Pancreas (tissue), 10 donors: ENCODE measurements at regions not wholly inside any gene's neighbourhood (a gene's known extent, or its start where the extent isn't known, plus 50 kb on each side); places are given as distances from the start of the nearest gene placed in this dataset.
A peak's percentile ranks its signal among the peaks of the same experiment; 100 is the strongest.

Experiments
- ATAC-seq, 4 donors: fragments of 200-7000 bp; cut with Tn5 transposase; one replicate each; pipeline versions ENCODE4 v1.8.0 to v1.9.1; 2020; ENCODE audit warnings: mild to moderate bottlenecking in 4 of 4, moderate library complexity in 4 of 4
- DNase-seq, 6 donors: peaks; one replicate each; pipeline ENCODE4 v3.0.0-alpha.2; 2020
- FAIRE-seq: peaks from 2 replicates; lab custom pipeline; 2012; peaks lifted over from hg19 to GRCh38; lab: Jason Lieb, UNC
- H3K27ac ChIP-seq, 4 donors: fragments of 200-600 bp; sonication (generic); 1 replicate in 3 of 4; 2 replicates in 1 of 4; pipeline versions ENCODE4 v1.5.0 to v1.8.0; 2020
- H3K27me3 ChIP-seq, 4 donors: fragments of 200-600 bp; one replicate each; pipeline ENCODE4 v1.8.0; 2021
- H3K36me3 ChIP-seq, 3 donors: fragments of 200-600 bp; sonication (generic) in 1 of 3; one replicate each; pipeline versions ENCODE4 v1.5.0 to v1.8.0; 2020 to 2021
- H3K4me1 ChIP-seq, 3 donors: fragments of 200-600 bp; one replicate each; pipeline ENCODE4 v1.8.0; 2021
- H3K4me3 ChIP-seq, 4 donors: fragments of 200-600 bp; sonication (generic) in 2 of 4; one replicate each; pipeline versions ENCODE4 v1.5.0 to v1.8.0; 2020 to 2021
- H3K9me3 ChIP-seq, 4 donors: fragments of 200-600 bp; one replicate each; pipeline ENCODE4 v1.8.0; 2021
- CTCF ChIP-seq, 4 donors: fragments of 200-600 bp; sonication (generic) in 3 of 4; IDR thresholded peaks; one replicate each; pipeline versions ENCODE4 v1.5.0 to v1.8.0; 2021; ENCODE audit warnings: antibody characterized with exemption in 4 of 4
- WGBS, 2 donors: extraction: QIAGEN DNeasy Blood & Tissue Kit; methylation state at CpG; one replicate each; pipeline ENCODE4 v1.1.7; 2013; 5-methylcytosine and 5-hydroxymethylcytosine counted together
- intact Hi-C, 3 donors: fragments of 100-400 bp; cut with DNase I; formaldehyde crosslinking; loops; one replicate each; pipeline versions ENCODE4 v1.11.1 to v1.14.2; 2022
- donor health status: healthy with polysubstance abuse.
- donor health status: DM: no; HTN: no; CAD: no; lungs with moderate emphysema.
- donor health status: DM: no; HTN: no; CAD: no.
- donor health status: control.
- donor health status: control.
- donor health status: Bipolar disorder and iron deficiency.
- donor health status: DM: yes; HTN: yes; CAD: no.
- donor health status: DM: no; HTN: no; CAD: no.
- donor health status: DM: no; HTN: no; CAD: no.
- donor health status: DM: yes; HTN: yes; CAD: no.

DNA sequence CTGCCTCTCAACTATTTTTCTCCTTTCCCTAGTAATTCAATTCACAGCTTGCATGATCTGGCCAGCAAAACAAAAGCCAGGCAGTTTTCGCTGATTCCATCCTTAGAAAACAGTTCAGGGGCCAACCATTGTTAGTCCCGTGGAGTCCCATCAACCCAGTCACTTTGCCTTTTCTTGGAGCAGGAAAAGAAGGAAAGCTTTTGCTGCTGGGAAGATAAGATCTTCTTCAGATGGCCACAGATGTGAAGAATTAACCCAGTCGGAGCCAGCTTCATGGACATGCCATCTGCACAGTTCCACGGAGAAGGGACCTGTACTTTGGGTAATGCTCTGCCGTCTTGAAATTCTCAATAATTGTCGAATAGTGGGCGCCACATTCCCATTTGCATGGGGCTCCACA is 76.9 kb upstream of the TSHZ2 start:
- Histone ChIP-seq H3K27me3 (no peaks in the 10 kb centered on the region), H3K36me3 (no peaks in the 10 kb centered on the region), H3K4me1 (no peaks in the 10 kb centered on the region), H3K4me3 (no peak overlapping the region), H3K27ac (no peak overlapping the region), H3K9me3 (no peaks in the 10 kb centered on the region)
- no peak for TF ChIP-seq CTCF (IDR thresholded peaks at IDR 0.05)
- FAIRE-seq (no peak), DNase-seq (no peak), ATAC-seq (no peak)
- WGBS, 2 donors, result 77 to 79% methylated on average over 7 of the region's 7 CpGs
- intact Hi-C loops, result no loop called here

DNA sequence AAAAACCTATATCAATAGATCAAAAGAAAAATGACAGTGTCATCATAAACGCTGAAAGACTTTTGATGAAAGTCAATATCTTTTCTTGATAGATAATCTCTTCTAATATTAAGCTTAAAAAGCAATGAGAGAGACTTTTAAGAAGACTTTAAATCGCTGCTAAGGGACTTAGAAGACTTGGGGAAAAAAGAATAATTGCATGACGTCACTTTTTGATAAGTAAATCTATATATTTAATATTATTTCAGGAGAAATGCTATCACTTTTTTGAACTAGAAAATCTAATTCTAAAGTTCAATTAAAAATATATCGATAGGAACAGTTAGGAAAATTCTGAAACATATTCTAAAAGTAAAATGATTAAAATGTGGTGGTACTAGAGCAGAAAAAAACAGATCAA is 78.7 kb upstream of the TSHZ2 start:
- H3K36me3 ChIP-seq, result no peaks in the 10 kb centered on the region
- no peak overlapping the region for H3K27ac ChIP-seq
- ATAC-seq (no peak), DNase-seq (no peak), FAIRE-seq (no peak)
- H3K4me3 ChIP-seq, result no peak overlapping the region
- no peaks in the 10 kb centered on the region for H3K27me3 ChIP-seq
- intact Hi-C loops, result no loop called here
- no peaks in the 10 kb centered on the region for H3K9me3 ChIP-seq
- 74 to 78% methylated on average over 4 of the region's 4 CpGs for WGBS, 2 donors
- no peaks in the 10 kb centered on the region for H3K4me1 ChIP-seq
- TF ChIP-seq CTCF (IDR thresholded peaks at IDR 0.05), result no peak

- Histone ChIP-seq H3K9me3 (no peaks in the 10 kb centered on the region), H3K27me3 (no peaks in the 10 kb centered on the region), H3K27ac (no peak overlapping the region), H3K4me1 (no peaks in the 10 kb centered on the region), H3K4me3 (no peak overlapping the region), H3K36me3 (no peaks in the 10 kb centered on the region)
- no peak for TF ChIP-seq CTCF (IDR thresholded peaks at IDR 0.05)
- ATAC-seq, result no peak
- FAIRE-seq, result no peak
- WGBS, 2 donors, result 76 to 80% methylated on average over 2 of the region's 2 CpGs
- DNase-seq, result no peak
- intact Hi-C loops, result no loop called here
Measured at GRCh38 chr20:52892023-52892422, 80.1 kb upstream of the TSHZ2 start.

GRCh38 chr20:52890130-52890529 is 82.0 kb upstream of the TSHZ2 start:
- TF ChIP-seq CTCF (IDR thresholded peaks at IDR 0.05), result no peak
- H3K9me3 ChIP-seq, result no peaks in the 10 kb centered on the region
- intact Hi-C loops, result no loop called here
- DNase-seq (no peak), ATAC-seq (no peak), FAIRE-seq (no peak)
- no peaks in the 10 kb centered on the region for H3K36me3 ChIP-seq
- no peaks in the 10 kb centered on the region for H3K4me1 ChIP-seq
- WGBS, 2 donors, result 83 to 91% methylated on average over 3 of the region's 3 CpGs
- no peaks in the 10 kb centered on the region for H3K27me3 ChIP-seq
- no peak overlapping the region for H3K4me3 ChIP-seq
- no peak overlapping the region for H3K27ac ChIP-seq

GRCh38 chr20:52889225-52889624 is 82.9 kb upstream of the TSHZ2 start:
- no peaks in the 10 kb centered on the region for H3K36me3 ChIP-seq
- ATAC-seq (peak; percentile 50 to 76 (median 68)), DNase-seq (peak in 2 of 6 donors; percentile 24 to 34), FAIRE-seq (no peak)
- no peaks in the 10 kb centered on the region for H3K27me3 ChIP-seq
- WGBS, 2 donors, result 52 to 56% methylated on average over 4 of the region's 4 CpGs
- no peak overlapping the region for H3K4me3 ChIP-seq
- no peaks in the 10 kb centered on the region for H3K4me1 ChIP-seq
- TF ChIP-seq CTCF (IDR thresholded peaks at IDR 0.05), result no peak
- intact Hi-C loops, result no loop called here
- H3K27ac ChIP-seq, result peak overlapping the region in 1 of 4 donors; percentile 45
- no peaks in the 10 kb centered on the region for H3K9me3 ChIP-seq
